ENCODE measurements at regions not wholly inside any gene's neighbourhood (a gene's known extent, or its start where the extent isn't known, plus 50 kb on each side); places are given as distances from the start of the nearest gene placed in this dataset.

- no peak overlapping the region for H3K27ac Mint-ChIP-seq
- H3K4me1 Mint-ChIP-seq, result peaks cover 29% of the 10 kb centered on the region
- no peak for ATAC-seq (ENCODE audit: low read depth)
- peaks cover 16% of the 10 kb centered on the region for H3K27me3 Mint-ChIP-seq
- no peak overlapping the region for H3K4me3 Mint-ChIP-seq
- no peaks in the 10 kb centered on the region for H3K36me3 Mint-ChIP-seq
- no peak for DNase-seq (ENCODE audit: low spot score in 2 of 2)
- H3K9me3 Mint-ChIP-seq, result no peaks in the 10 kb centered on the region
Observed at GRCh38 chr22:48083502-48083901, 1321.1 kb downstream of the TBC1D22A start.

- no peak for DNase-seq (ENCODE audit: low spot score in 2 of 2)
- peaks cover 16% of the 10 kb centered on the region for H3K27me3 Mint-ChIP-seq
- no peaks in the 10 kb centered on the region for H3K36me3 Mint-ChIP-seq
- peaks cover 35% of the 10 kb centered on the region for H3K4me1 Mint-ChIP-seq
- no peak overlapping the region for H3K27ac Mint-ChIP-seq
- H3K4me3 Mint-ChIP-seq, result no peak overlapping the region
- ATAC-seq (ENCODE audit: low read depth), result no peak
- H3K9me3 Mint-ChIP-seq, result no peaks in the 10 kb centered on the region
Observed at GRCh38 chr22:48082284-48082683, 1319.8 kb downstream of the TBC1D22A start.

GRCh38 chr22:48081281-48081680 is 1318.8 kb downstream of the TBC1D22A start:
- no peak for DNase-seq (ENCODE audit: low spot score in 2 of 2)
- H3K4me1 Mint-ChIP-seq, result peaks cover 36% of the 10 kb centered on the region
- peaks cover 16% of the 10 kb centered on the region for H3K27me3 Mint-ChIP-seq
- no peak overlapping the region for H3K27ac Mint-ChIP-seq
- no peak for ATAC-seq (ENCODE audit: low read depth)
- no peak overlapping the region for H3K4me3 Mint-ChIP-seq
- H3K9me3 Mint-ChIP-seq, result no peaks in the 10 kb centered on the region
- no peaks in the 10 kb centered on the region for H3K36me3 Mint-ChIP-seq

GRCh38 chr22:48080316-48081165 is 1318.1 kb downstream of the TBC1D22A start:
- Mint-ChIP-seq H3K4me1 (peaks cover 35% of the 10 kb centered on the region), H3K9me3 (no peaks in the 10 kb centered on the region), H3K27me3 (peaks cover 16% of the 10 kb centered on the region), H3K27ac (no peak overlapping the region), H3K36me3 (no peaks in the 10 kb centered on the region), H3K4me3 (no peak overlapping the region)
- DNase-seq (ENCODE audit: low spot score in 2 of 2) (no peak), ATAC-seq (ENCODE audit: low read depth) (no peak)

GRCh38 chr22:48079505-48080290 is 1317.2 kb downstream of the TBC1D22A start:
- H3K27me3 Mint-ChIP-seq, result peaks cover 17% of the 10 kb centered on the region
- H3K36me3 Mint-ChIP-seq, result peaks cover 3% of the 10 kb centered on the region
- DNase-seq (ENCODE audit: low spot score in 2 of 2) (no peak), ATAC-seq (ENCODE audit: low read depth) (no peak)
- H3K4me1 Mint-ChIP-seq, result peaks cover 31% of the 10 kb centered on the region
- peaks cover 3% of the 10 kb centered on the region for H3K9me3 Mint-ChIP-seq
- no peak overlapping the region for H3K27ac Mint-ChIP-seq
- H3K4me3 Mint-ChIP-seq, result no peak overlapping the region

GRCh38 chr22:48078825-48079224 is 1316.4 kb downstream of the TBC1D22A start:
- H3K4me3 Mint-ChIP-seq, result no peak overlapping the region
- peaks cover 3% of the 10 kb centered on the region for H3K36me3 Mint-ChIP-seq
- H3K27me3 Mint-ChIP-seq, result peaks cover 14% of the 10 kb centered on the region
- ATAC-seq (ENCODE audit: low read depth) (no peak), DNase-seq (ENCODE audit: low spot score in 2 of 2) (no peak)
- H3K27ac Mint-ChIP-seq, result no peak overlapping the region
- H3K9me3 Mint-ChIP-seq, result peaks cover 3% of the 10 kb centered on the region
- peaks cover 22% of the 10 kb centered on the region for H3K4me1 Mint-ChIP-seq

GRCh38 chr22:48077699-48078098 is 1315.2 kb downstream of the TBC1D22A start:
- H3K9me3 Mint-ChIP-seq, result peaks cover 5% of the 10 kb centered on the region

GRCh38 chr22:48076008-48076407 is 1313.6 kb downstream of the TBC1D22A start:
- no peak for ATAC-seq (ENCODE audit: low read depth)
- peaks cover 21% of the 10 kb centered on the region for H3K4me1 Mint-ChIP-seq
- no peak overlapping the region for H3K4me3 Mint-ChIP-seq
- peaks cover 13% of the 10 kb centered on the region for H3K27me3 Mint-ChIP-seq
- H3K36me3 Mint-ChIP-seq, result peaks cover 3% of the 10 kb centered on the region
- peaks cover 5% of the 10 kb centered on the region for H3K9me3 Mint-ChIP-seq
- no peak overlapping the region for H3K27ac Mint-ChIP-seq
- no peak for DNase-seq (ENCODE audit: low spot score in 2 of 2)

More at GRCh38 chr22:48077699-48078098, 1315.2 kb downstream of the TBC1D22A start:
- Mint-ChIP-seq H3K4me1 (peaks cover 21% of the 10 kb centered on the region), H3K36me3 (peaks cover 3% of the 10 kb centered on the region), H3K27me3 (peaks cover 15% of the 10 kb centered on the region), H3K4me3 (no peak overlapping the region), H3K27ac (no peak overlapping the region)
- no peak for ATAC-seq (ENCODE audit: low read depth)
- DNase-seq (ENCODE audit: low spot score in 2 of 2), result no peak

GRCh38 chr22:48075604-48076003 is 1313.2 kb downstream of the TBC1D22A start:
- Mint-ChIP-seq H3K27me3 (peaks cover 12% of the 10 kb centered on the region), H3K36me3 (peaks cover 3% of the 10 kb centered on the region), H3K4me3 (no peak overlapping the region), H3K9me3 (peaks cover 5% of the 10 kb centered on the region), H3K27ac (no peak overlapping the region), H3K4me1 (peaks cover 20% of the 10 kb centered on the region)
- DNase-seq (ENCODE audit: low spot score in 2 of 2) (no peak), ATAC-seq (ENCODE audit: low read depth) (no peak)

GRCh38 chr22:48072777-48073176 is 1310.3 kb downstream of the TBC1D22A start:
- DNase-seq (ENCODE audit: low spot score in 2 of 2), result no peak
- Mint-ChIP-seq H3K36me3 (peaks cover 5% of the 10 kb centered on the region), H3K27ac (no peak overlapping the region), H3K27me3 (peaks cover 9% of the 10 kb centered on the region), H3K4me1 (peaks cover 13% of the 10 kb centered on the region), H3K4me3 (no peak overlapping the region), H3K9me3 (peaks cover 5% of the 10 kb centered on the region)
- no peak for ATAC-seq (ENCODE audit: low read depth)

GRCh38 chr22:48071828-48072227 is 1309.4 kb downstream of the TBC1D22A start:
- H3K9me3 Mint-ChIP-seq, result peaks cover 5% of the 10 kb centered on the region
- peaks cover 12% of the 10 kb centered on the region for H3K4me1 Mint-ChIP-seq
- H3K27ac Mint-ChIP-seq, result no peak overlapping the region
- ATAC-seq (ENCODE audit: low read depth) (peak; percentile 27), DNase-seq (ENCODE audit: low spot score in 2 of 2) (no peak)
- H3K27me3 Mint-ChIP-seq, result peaks cover 9% of the 10 kb centered on the region
- peaks cover 5% of the 10 kb centered on the region for H3K36me3 Mint-ChIP-seq
- no peak overlapping the region for H3K4me3 Mint-ChIP-seq

GRCh38 chr22:48071305-48071704 is 1308.9 kb downstream of the TBC1D22A start:
- H3K9me3 Mint-ChIP-seq, result peaks cover 5% of the 10 kb centered on the region
- H3K27me3 Mint-ChIP-seq, result peaks cover 10% of the 10 kb centered on the region
- ATAC-seq (ENCODE audit: low read depth) (no peak), DNase-seq (ENCODE audit: low spot score in 2 of 2) (no peak)
- peaks cover 12% of the 10 kb centered on the region for H3K4me1 Mint-ChIP-seq
- H3K4me3 Mint-ChIP-seq, result no peak overlapping the region
- H3K27ac Mint-ChIP-seq, result no peak overlapping the region
- peaks cover 5% of the 10 kb centered on the region for H3K36me3 Mint-ChIP-seq

GRCh38 chr22:48070760-48071159 is 1308.3 kb downstream of the TBC1D22A start:
- peaks cover 10% of the 10 kb centered on the region for H3K27me3 Mint-ChIP-seq
- H3K36me3 Mint-ChIP-seq, result peaks cover 5% of the 10 kb centered on the region
- ATAC-seq (ENCODE audit: low read depth) (no peak), DNase-seq (ENCODE audit: low spot score in 2 of 2) (no peak)
- H3K27ac Mint-ChIP-seq, result no peak overlapping the region
- peaks cover 12% of the 10 kb centered on the region for H3K4me1 Mint-ChIP-seq
- H3K4me3 Mint-ChIP-seq, result no peak overlapping the region
- H3K9me3 Mint-ChIP-seq, result peaks cover 5% of the 10 kb centered on the region

- Mint-ChIP-seq H3K27me3 (peaks cover 11% of the 10 kb centered on the region), H3K36me3 (peaks cover 5% of the 10 kb centered on the region), H3K4me1 (peaks cover 12% of the 10 kb centered on the region), H3K27ac (no peak overlapping the region), H3K4me3 (no peak overlapping the region), H3K9me3 (peaks cover 5% of the 10 kb centered on the region)
- ATAC-seq (ENCODE audit: low read depth) (no peak), DNase-seq (ENCODE audit: low spot score in 2 of 2) (no peak)
Observed at GRCh38 chr22:48070083-48070482, 1307.6 kb downstream of the TBC1D22A start.
